ENCODE measurements at regions not wholly inside any gene's neighbourhood (a gene's known extent, or its start where the extent isn't known, plus 50 kb on each side); places are given as distances from the start of the nearest gene placed in this dataset.

GRCh38 chr13:90541346-90541745 lies 806.1 kb upstream of the MIR17HG start (continued):
- TF ChIP-seq PBX2 (CRISPR knock-in tag; IDR thresholded peaks at IDR 0.05; ENCODE audit: low read depth) (no peak), PBX2 (tag; conservative IDR thresholded peaks at IDR 0.05; ENCODE audit: low read depth) (no peak), ARNT (IDR thresholded peaks at IDR 0.05) (no peak), MAFG (tag; conservative IDR thresholded peaks at IDR 0.05) (peak; percentile 61), ILF3 (IDR thresholded peaks at IDR 0.05; ENCODE audit: borderline replicate concordance) (no peak), NRF1 (conservative IDR thresholded peaks at IDR 0.05 in 1 of 2, IDR thresholded peaks at IDR 0.05 in 1 of 2) (no peak), MAFF (IDR thresholded peaks at IDR 0.05; ENCODE audit: low read length) (peak; percentile 47), BRD4 (IDR thresholded peaks at IDR 0.05) (no peak), HIVEP1 (CRISPR knock-in tag; IDR thresholded peaks at IDR 0.05) (no peak), HMG20A (CRISPR knock-in tag; conservative IDR thresholded peaks at IDR 0.05) (no peak), TFE3 (CRISPR knock-in tag; IDR thresholded peaks at IDR 0.05) (no peak), CHAMP1 (IDR thresholded peaks at IDR 0.05) (no peak), ZNF143 (CRISPR knock-in tag; IDR thresholded peaks at IDR 0.05) (no peak), ZNF384 (IDR thresholded peaks at IDR 0.05; ENCODE audit: low read depth, low read length) (no peak), BRF1 (IDR thresholded peaks at IDR 0.05; ENCODE audit: borderline replicate concordance, extremely low read depth, insufficient read length) (no peak), MCM7 (IDR thresholded peaks at IDR 0.05) (no peak), ZNF316 (IDR thresholded peaks at IDR 0.05) (peak; percentile 71), ZBTB11 (CRISPR knock-in tag; IDR thresholded peaks at IDR 0.05) (no peak), CREB1 (IDR thresholded peaks at IDR 0.05) (no peak), CREB1 (CRISPR knock-in tag; IDR thresholded peaks at IDR 0.05) (no peak), SREBF1 (IDR thresholded peaks at IDR 0.05; ENCODE audit: borderline replicate concordance, low read depth, low read length) (no peak), ZNF212 (CRISPR knock-in tag; IDR thresholded peaks at IDR 0.05) (no peak)

All from K562 (cell line).